NCI-H524 treated with DMSO at 0.1 percent for 48 hours (cell line): ENCODE measurements at regions not wholly inside any gene's neighbourhood (a gene's known extent, or its start where the extent isn't known, plus 50 kb on each side); places are given as distances from the start of the nearest gene placed in this dataset.
"Not testable (repeated sequence)": the region's sequence is repeated elsewhere in the genome, so short reads cannot be mapped to it uniquely, and the experiment has no call there.

Experiments used
- DNase-seq: peaks from one replicate; lab custom pipeline; 2025; lab: John Stamatoyannopoulos, UW

DNA sequence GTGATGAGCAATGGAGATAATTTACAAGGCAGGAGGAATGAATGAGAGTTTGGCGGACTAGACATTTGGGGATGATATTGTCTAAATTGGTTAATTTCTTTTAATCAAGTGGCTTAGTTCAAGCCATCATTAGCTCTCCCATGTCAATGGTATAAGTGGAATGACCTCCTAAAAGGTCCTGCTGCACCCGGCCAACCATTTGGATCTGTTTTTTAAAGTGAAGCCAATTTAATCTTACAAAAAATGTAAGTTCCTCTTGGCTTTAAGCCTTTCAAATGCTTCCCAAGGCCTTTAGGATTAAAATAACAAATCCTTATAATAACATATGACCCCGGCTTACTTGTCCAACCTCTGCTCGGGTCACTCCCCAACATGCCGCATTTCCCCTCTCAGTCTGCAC lies 484.4 kb upstream of the ADAMTS9 start:
- DNase-seq = no peak

DNA sequence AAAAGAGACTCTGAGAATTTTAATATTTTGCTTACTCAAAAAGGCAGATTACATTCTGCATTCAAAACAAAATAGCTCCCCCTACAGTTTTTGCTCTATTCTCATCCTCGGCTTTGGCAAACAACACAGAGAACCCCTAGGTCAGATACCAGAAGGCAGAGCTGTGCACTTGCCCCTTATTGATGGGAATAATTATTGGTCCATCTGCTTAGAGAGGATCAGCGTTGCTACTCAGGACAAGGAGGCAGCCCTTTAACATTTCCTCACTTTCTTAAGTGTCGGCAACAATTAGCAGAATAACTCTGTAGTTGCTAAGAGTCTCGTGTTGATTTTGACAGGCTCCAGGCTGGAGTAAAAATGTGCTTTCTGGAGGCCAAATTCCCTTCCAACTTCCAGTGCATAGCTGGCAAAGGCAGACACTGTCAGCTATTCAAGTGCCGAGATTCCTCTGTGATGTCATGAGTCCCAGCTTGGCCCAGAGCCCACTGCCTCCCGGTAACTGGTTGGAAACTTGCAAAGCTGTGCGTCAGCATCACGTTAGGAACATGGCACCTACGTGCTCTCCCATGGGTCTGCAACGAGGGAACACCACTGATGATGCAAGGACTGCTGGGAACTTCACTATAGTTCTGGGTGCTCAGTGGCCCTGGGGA lies 482.7 kb upstream of the ADAMTS9 start:
- DNase-seq = peak; percentile 78

DNA sequence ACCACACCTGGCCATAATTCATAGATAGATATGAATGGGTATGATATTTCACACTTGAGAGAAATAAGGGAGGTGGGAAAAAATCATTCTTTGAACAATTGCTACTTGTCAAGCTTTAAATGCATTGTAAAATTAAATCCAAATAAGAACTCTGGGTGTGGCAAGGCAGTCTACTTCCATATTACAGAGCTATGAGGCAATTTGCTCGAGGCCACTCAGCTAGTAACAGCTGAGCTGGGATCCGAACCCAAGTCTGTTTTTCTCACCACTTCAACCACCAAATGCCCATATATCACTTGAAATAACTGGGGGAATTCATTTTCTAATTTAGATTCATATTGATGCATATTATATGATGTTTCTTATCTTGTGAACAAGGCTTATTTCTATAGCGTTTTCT lies 482.2 kb upstream of the ADAMTS9 start:
- DNase-seq = no peak

DNA sequence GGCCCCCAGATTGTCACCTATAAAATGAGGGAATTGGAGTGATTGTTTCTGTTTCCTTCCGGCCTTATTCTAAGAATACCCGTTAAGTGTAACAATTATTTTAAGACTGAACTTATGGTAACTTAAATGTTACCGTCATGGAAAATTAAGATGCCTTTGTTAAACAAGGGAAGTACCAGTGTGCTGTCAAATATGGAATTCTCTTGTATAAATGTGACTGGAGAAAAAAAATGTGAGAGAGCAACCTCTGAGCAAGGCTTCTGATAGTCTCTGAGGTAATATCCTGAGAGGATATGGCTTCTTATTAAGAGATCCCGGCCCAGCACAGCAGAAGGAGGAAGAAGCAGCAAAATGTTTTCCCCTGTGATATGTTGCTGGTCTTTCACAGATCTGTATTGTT lies 480.7 kb upstream of the ADAMTS9 start:
- no peak for DNase-seq

DNA sequence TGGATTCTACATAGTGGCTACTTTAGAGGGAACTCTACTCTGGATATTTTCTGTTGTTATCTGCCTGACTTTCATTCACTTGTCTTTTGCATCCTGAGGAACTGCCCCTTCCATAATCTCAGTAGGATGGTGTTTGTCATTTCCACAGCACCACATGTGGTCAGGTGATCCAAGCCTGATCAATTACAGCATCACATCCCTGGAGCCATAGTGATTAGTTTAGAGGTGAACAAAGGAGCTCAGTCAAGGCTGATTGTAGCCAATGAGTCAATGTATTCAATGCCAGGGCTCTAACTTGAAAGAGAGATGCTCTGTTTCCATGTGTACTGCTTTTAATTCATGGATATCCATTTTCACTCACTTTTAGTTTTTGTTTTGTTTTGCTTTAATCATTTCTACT lies 478.7 kb upstream of the ADAMTS9 start:
- DNase-seq = no peak

DNA sequence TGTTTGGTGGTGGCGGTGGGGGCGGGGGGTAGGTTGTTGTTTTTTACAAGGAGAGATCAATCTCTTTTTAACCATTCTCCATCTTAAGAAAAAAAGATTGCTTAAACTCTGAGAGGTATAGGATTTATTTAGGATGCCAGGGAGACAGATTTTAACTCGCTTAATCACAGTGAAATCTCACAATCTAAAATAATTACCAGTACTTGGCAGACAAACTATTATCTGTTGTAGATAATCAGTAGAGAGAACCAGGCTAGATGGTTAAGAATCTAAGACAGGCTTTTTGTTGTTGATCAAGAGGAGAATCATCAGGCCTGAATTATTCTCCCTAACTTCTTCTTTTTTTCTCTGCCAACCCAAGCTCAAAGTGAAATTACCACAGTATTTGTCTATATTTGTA lies 470.2 kb upstream of the ADAMTS9 start:
- DNase-seq = no peak

DNA sequence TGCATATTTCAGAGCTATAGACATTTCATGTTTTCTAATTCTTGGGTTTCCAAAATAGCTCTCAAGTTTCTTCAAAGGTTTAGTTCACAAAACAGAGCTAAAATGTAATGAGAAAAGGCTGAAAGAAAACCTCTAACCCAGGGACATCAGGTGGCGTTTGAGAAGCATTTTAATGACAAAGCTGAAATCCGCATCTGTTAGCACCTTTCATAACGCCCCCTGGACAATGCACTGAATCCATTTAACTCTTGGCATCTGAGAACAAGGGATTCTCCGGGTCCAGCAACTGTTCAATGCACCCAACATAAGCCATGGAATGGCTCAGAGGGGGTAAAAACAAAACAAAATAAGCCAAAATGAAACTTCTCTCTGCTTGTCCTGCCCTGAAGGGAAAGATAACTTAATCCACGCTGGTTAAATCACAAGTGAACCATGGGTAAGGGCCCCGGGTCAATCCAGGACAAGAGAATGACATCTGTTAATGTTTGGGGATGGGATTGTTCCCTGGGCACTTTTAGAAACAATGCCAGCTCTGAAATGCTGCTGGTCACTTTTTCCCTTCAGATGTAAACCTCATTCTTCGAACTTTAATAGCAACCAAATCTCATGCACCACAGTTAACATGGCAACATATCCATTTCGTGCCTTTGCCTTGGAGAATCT lies 466.2 kb upstream of the ADAMTS9 start:
- peak; percentile 64 for DNase-seq

DNA sequence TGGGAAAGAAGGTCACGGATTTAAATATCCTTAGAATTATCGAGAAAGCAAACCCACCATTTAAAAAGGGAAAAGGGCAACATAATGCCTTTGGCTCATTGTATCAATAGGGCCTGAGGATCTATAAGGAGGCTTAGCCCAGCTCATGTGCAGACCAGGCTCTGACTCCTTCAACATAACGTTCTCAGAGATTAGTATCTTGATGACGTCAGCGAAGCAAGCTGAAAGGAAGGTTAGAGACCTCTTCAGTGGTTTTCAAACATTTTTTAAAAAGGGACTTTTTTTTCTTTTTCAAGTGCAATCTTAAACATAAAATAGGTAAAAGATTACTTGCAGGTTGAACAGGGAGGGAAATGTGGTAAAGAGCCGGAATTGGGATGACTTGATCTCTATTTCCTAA lies 463.9 kb upstream of the ADAMTS9 start:
- no peak for DNase-seq

DNA sequence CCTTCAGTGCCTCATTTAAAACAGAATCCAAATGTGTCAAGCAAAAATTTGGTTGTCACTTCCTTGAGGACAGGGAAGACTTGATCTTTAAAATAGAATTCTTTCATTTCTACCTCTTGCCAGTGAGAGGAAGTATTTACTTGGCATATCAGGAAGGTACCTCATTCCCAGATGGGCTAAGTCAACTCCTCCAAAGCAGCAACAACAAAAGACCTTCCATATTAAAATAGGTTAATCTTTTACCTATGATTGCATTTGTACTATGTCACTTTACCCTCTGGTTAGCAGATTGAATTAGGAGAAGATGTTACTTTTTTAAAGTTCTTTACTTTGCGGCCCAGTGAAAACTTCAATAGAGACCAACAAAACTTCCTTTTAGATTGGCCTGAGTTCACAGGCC lies 462.1 kb upstream of the ADAMTS9 start:
- DNase-seq = no peak

DNA sequence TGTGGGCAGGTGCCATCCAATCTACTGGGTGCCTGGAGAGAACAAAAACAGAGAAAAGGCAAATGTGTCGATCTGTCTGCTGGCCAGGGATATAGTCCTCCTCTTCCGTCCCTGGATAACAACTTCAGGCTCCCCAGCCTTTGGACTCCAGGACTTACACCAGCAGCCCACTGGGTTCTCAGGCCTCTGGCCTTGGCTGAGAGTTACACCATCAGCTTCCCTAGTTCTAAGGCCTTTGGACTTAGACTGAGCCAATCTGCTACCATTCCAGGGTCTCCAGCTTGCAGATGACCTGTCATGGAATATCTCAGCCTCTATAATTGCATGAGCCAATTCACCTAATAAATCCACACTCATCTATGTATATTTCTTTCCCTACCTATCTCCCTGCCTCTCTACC lies 460.9 kb upstream of the ADAMTS9 start:
- DNase-seq = no peak

DNA sequence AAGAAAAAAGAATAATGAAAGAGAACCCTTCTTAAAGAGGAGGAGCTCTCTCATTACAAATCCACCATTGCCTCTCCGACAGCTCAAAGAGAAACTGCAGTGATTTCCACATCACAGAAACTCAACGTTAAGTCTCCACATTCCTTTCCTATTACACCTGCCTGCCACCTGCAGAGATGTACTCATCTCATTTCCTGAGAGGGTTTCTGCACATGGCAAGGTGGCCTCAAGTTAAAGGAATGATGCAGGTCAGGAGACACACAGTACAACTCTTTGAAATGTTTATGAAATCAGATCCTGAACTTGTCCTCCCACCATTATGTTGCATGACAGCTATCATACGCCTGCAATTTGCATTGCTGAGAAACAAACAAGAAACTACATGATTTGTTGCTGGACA lies 458.4 kb upstream of the ADAMTS9 start:
- DNase-seq = no peak

DNA sequence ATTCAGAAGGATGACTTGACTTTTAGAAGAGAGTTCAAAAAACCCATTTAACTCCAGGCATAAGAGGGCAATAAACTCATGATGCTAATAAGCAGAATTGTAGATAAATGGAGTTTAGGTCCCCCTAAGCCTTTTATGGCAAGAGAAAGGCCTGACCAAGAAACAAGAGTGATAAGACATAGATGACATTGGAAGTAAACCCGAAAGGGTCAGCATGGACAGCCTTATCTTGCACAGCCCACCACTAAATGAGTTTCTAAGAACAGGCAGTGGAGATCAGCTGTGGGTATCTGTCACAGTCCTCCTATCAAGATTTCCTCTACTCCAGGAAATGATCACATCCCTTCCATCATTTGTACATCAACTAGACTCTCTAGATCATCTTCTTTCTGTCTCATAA lies 457.9 kb upstream of the ADAMTS9 start:
- no peak for DNase-seq

DNA sequence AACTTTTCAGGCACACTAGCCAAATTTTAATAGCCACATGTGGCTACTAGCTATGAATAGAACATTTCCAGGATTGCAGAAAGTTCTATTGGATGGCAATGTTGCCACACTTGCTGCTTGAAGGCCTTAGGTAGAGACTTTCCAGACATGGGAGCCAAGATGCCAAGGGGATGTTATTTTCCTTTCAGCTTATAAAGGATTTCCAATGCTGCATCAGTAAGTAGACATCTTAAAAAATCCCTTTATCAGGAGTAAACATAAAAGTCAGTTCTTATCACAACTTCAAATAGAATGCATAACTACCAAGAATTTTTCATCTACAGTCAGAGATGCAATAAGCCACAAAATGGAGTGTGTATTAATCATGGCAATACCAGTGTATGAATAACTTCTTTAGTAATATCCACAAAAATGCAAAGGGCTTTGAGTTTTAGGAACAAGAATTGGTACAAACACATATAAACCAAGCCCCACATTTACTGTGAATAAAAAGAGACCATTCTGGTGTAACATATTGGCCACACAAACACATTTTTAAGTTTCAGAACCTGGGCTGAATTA lies 457.1 kb upstream of the ADAMTS9 start:
- no peak for DNase-seq

DNA sequence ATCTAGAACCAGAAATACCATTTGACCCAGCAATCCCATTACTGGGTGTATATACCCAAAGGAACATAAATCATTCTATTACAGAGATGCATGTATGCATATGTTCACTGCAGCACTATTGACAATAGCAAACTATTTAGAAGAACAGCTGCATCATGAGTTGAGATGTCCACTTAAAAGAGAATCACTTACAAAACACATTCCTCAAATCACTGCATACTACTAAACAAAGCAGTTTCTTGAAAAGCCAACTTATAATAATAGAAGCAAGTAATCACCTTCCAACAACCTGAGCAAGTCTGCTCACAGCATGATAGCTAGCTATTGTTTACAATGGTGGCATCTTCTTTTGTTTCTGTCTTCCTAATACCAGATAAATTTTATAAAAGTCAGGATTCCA lies 454.7 kb upstream of the ADAMTS9 start:
- DNase-seq = no peak

DNA sequence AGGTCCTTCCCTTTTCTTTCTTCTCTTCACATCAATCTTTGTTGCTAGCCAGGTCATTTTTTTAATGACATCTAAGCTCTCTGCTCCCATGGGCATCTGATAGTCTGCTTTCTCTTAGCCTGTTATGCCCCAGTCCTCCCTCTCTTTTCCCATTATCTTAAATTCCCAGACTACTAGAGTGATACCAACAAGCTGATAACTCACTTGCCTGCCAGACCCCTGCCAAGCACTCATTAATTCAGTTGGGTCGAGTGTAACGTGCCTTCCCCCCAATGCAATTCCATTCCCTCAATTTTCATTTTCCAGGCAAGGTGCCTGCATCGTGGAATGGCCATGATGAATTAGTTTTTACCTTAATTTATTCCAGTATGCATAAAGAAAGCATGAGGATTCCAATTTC lies 450.8 kb upstream of the ADAMTS9 start:
- DNase-seq = no peak

DNA sequence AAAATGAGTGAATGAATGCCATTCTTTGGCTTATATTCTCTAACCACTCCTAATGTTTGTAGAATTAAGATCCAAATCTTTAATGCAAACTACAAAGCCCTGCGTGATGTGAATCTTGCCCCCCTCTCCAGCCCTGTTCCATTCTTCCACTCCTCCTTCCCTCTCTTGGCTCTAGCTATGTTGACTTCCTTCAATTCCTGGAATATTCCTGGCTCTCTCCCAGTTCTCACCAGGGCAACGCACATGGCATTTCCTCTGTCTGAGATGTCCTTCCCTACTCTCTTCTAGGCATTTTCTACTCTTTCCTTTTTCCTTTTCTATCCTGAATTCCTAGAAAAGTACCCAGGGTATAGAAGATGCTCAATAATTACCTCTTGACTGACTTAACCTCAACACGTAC lies 446.0 kb upstream of the ADAMTS9 start:
- DNase-seq = not testable (repeated sequence)

DNA sequence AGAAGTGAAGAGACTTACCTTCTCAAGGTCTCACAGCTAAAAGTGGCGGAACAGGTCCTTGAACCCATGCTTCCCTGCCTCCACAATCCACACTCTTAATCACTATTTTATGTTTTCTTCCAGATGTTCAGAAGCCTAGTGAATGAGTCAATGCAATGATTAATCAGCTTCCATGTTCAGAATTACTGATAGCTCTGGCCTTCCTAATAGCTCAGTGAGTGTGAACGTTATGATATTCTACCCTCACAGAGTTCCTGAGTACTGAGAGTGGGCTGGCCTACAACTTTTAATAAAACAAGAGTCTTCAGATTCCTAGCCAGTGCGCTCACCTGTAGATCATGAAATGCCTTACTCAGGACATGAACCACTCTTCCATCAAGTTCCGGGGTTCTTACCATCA lies 443.0 kb upstream of the ADAMTS9 start:
- no peak for DNase-seq

DNA sequence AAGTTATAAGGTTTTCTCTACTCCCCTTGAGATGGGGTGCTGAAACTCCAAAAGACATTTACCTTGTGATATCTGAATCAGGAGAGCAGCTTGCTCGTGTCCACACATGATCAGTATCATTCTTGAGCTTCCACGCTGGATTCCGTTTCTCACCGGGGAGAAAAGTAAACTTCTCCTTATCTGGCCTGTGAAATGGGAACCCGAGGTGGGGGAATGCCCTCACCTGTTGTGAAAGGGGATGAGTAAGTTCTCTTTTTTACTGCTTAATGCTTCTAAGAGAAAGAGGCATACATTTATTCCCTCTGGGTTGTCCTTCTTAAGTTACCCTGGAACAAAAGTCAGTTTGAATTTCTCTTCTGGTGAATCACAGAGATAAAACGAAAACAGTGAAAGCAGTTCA lies 440.5 kb upstream of the ADAMTS9 start:
- no peak for DNase-seq

DNA sequence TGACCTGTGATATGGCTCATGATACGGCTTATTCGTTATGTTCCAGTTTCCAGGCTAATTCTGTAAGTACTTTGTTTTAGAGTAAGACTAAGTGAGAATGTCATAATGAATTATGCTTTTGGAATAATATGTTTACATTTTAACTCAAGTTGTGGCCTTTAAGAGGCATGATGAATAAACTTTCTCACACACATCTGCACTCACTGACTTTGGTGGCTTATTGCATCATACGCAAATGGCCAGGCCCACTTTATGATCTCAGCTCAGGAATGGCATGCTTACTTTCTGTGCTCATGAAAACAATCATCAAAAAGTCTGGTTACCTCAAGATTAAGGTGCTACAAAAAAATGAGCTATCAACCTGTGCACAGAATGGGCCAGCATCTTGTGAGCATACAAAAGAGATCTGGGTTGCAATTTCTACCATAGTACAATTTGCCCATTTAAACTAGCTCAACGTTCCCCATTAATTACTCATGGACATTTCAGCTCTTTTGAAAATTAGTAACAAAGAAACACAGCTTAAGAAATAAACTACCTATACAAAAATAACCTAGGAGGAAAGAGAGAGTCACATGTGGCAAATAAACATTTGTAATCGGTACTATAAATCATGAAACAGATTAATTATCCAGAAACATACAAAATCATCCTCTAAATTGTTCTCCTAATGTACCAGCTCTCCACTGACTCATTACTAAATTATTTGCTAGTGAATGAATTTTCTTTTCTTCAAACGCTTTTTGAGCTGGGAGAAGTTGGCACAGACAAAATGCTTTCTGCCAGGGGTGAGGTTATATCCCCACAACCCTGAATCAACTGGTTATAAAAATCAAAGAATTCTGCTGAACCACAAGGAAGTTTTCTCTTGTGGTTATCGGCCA lies 439.0 kb upstream of the ADAMTS9 start:
- no peak for DNase-seq

DNA sequence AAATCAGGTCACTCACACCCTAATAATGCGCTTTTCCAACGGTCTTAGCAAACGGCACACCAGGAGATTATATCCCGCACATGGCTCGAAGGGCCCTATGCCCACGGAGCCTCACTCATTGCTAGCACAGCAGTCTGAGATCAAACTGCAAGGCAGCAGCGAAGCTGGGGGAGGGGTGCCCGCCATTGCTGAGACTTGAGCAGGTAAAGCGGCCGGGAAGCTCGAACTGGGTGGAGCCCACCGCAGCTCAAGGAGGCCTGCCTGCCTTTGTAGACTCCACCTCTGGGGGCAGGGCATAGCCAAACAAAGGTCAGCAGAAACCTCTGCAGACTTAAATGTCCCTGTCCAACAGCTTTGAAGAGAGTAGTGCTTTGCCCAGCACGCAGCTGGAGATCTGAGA lies 432.4 kb upstream of the ADAMTS9 start:
- DNase-seq = not testable (repeated sequence)

DNA sequence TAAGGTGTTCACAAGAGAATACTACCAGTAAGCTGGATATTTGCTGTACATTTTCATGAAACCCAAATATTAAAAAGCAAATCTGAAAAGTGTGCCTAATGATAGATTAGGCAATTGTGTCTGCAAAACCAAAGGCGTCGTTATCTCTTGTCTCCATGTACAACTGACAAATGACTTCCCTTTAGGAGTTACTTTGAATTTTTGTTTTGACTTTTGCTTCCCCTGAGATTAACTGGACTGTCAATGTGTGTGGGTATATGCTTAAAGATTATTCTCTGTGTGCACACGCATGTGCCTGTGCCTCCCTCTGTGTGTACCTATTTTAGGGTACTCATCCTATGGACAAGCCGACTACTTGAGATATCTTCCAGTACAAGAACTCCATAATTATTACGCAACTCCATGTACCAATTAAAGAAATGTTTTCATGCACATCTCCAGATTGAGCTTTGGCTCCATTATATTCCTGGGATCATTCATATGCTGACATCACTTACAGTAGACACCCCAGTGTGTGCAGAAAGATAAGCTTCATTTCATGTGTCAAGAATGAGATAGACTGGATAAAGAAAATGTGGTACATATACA lies 431.2 kb upstream of the ADAMTS9 start:
- no peak for DNase-seq

DNA sequence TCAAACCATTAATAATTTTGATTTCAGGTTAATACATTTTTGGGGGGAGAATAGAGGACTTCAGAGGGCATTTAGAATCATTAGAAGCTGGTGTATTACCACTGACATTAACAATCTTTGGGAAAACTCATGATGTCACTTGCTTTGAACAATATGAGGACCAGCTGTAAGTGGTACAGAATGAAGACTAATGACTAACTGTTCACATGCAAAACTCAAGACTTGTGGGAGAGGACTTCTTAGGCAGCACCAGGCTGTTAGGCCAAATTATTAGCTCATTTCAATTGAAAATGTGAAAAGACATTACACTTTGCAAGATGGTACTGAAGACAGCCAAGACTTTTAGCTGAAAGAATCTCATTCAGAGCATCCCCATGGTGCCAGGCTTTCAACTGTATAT lies 426.2 kb upstream of the ADAMTS9 start:
- DNase-seq = no peak
